Neuronal stem cell (in vitro differentiated cells): ENCODE measurements at regions not wholly inside any gene's neighbourhood (a gene's known extent, or its start where the extent isn't known, plus 50 kb on each side); places are given as distances from the start of the nearest gene placed in this dataset.

Experiments used
- DNase-seq: peaks from one replicate; pipeline ENCODE4 v3.0.0-alpha.2; 2013; ENCODE audit warnings: low spot score
- H2AFZ ChIP-seq: one replicate; pipeline ENCODE4 v1.6.1; 2013; ENCODE audit warnings: mild to moderate bottlenecking, low read length, inconsistent platforms
- H2AK5ac ChIP-seq: 2 replicates; pipeline ENCODE4 v1.6.1; 2013; ENCODE audit warnings: low read depth, mild to moderate bottlenecking, inconsistent platforms, low read length, moderate library complexity, mixed read lengths
- H2BK120ac ChIP-seq: 2 replicates; pipeline ENCODE4 v1.6.1; 2013; ENCODE audit warnings: low read depth, mild to moderate bottlenecking, inconsistent platforms, low read length, moderate library complexity, mixed read lengths
- H2BK12ac ChIP-seq: one replicate; pipeline ENCODE4 v1.6.1; 2013; ENCODE audit warnings: low read length, inconsistent platforms
- H2BK15ac ChIP-seq: 2 replicates; pipeline ENCODE4 v1.6.1; 2013; ENCODE audit warnings: mild to moderate bottlenecking, low read length, inconsistent platforms, mixed read lengths
- H2BK5ac ChIP-seq: one replicate; pipeline ENCODE4 v1.6.1; 2013; ENCODE audit warnings: inconsistent platforms, mild to moderate bottlenecking, low read length, moderate library complexity
- H3K14ac ChIP-seq: one replicate; pipeline ENCODE4 v1.6.1; 2013; ENCODE audit warnings: low read length, inconsistent platforms
- H3K18ac ChIP-seq: 2 replicates; pipeline ENCODE4 v1.6.1; 2013; ENCODE audit warnings: low read length, inconsistent platforms
- H3K23ac ChIP-seq: 2 replicates; pipeline ENCODE4 v1.6.1; 2013; ENCODE audit warnings: low read depth, mild to moderate bottlenecking, mixed read lengths, low read length, inconsistent platforms; ENCODE audit not compliant: poor library complexity
- H3K27ac ChIP-seq: replicated peaks from 3 replicates; pipeline ENCODE4 v1.5.1; 2013; ENCODE audit warnings: low read length, inconsistent platforms
- H3K27me3 ChIP-seq, 3 experiments: 2 replicates each; pipeline ENCODE4 v1.6.1; 2013; ENCODE audit warnings: low read length in 3 of 3, mild to moderate bottlenecking in 2 of 3, inconsistent platforms in 1 of 3, low read depth in 1 of 3, mixed read lengths in 1 of 3, moderate library complexity in 1 of 3; ENCODE audit not compliant: control insufficient read depth in 3 of 3, insufficient read depth in 3 of 3
- H3K36me3 ChIP-seq, 2 donors: replicated peaks in 1 of 2; 2 replicates each; pipeline ENCODE4 v1.6.1; 2013; ENCODE audit warnings: low read length in 2 of 2; ENCODE audit not compliant: control insufficient read depth in 2 of 2, insufficient read depth in 2 of 2
- H3K4ac ChIP-seq: 2 replicates; pipeline ENCODE4 v1.6.1; 2013; ENCODE audit warnings: inconsistent platforms, mild to moderate bottlenecking, low read length, moderate library complexity
- H3K4me1 ChIP-seq, 2 donors: 1 replicate in 1 of 2; 2 replicates in 1 of 2; pipeline ENCODE4 v1.6.1; 2013; ENCODE audit warnings: low read length in 2 of 2, low read depth in 1 of 2; ENCODE audit not compliant: control insufficient read depth in 2 of 2, insufficient read depth in 1 of 2
- H3K4me2 ChIP-seq: one replicate; pipeline ENCODE4 v1.6.1; 2013; ENCODE audit warnings: mild to moderate bottlenecking, low read length, inconsistent platforms; ENCODE audit not compliant: insufficient read depth, poor library complexity, severe bottlenecking
- H3K4me3 ChIP-seq, 2 donors: 2 replicates each; pipeline ENCODE4 v1.5.1; 2013; ENCODE audit warnings: low read length in 2 of 2, mild to moderate bottlenecking in 2 of 2, inconsistent platforms in 1 of 2, moderate library complexity in 1 of 2
- H3K79me1 ChIP-seq: one replicate; pipeline ENCODE4 v1.6.1; 2013; ENCODE audit warnings: low read depth, mild to moderate bottlenecking, inconsistent platforms, low read length, moderate library complexity
- H3K9ac ChIP-seq: one replicate; pipeline ENCODE4 v1.6.1; 2013; ENCODE audit warnings: mild to moderate bottlenecking, low read depth, low read length, inconsistent platforms; ENCODE audit not compliant: poor library complexity
- H3K9me3 ChIP-seq, 2 donors: replicated peaks in 1 of 2; 2 replicates each; pipeline versions ENCODE3 to v1.6.1; 2013; ENCODE audit warnings: low read length in 2 of 2, mild to moderate bottlenecking in 2 of 2, inconsistent platforms in 1 of 2, low read depth in 1 of 2, mixed read lengths in 1 of 2, moderate library complexity in 1 of 2; ENCODE audit not compliant: control insufficient read depth in 2 of 2, insufficient read depth in 1 of 2
- H4K8ac ChIP-seq: one replicate; pipeline ENCODE4 v1.6.1; 2013; ENCODE audit warnings: low read depth, mild to moderate bottlenecking, inconsistent platforms, low read length, moderate library complexity
- H4K91ac ChIP-seq: one replicate; pipeline ENCODE4 v1.6.1; 2013; ENCODE audit warnings: low read length, low read depth, mild to moderate bottlenecking, inconsistent platforms; ENCODE audit not compliant: poor library complexity
- WGBS, 2 donors: extraction: QIAGEN DNeasy Blood & Tissue Kit; methylation state at CpG; one replicate each; pipeline ENCODE4 v1.1.7; 2013; ENCODE audit warnings: missing lambda C conversion rate in 2 of 2, mixed read lengths in 1 of 2; ENCODE audit not compliant: insufficient read length in 2 of 2, insufficient replicate concordance in 1 of 2; ENCODE audit errors: extremely low coverage in 2 of 2; 5-methylcytosine and 5-hydroxymethylcytosine counted together

DNA sequence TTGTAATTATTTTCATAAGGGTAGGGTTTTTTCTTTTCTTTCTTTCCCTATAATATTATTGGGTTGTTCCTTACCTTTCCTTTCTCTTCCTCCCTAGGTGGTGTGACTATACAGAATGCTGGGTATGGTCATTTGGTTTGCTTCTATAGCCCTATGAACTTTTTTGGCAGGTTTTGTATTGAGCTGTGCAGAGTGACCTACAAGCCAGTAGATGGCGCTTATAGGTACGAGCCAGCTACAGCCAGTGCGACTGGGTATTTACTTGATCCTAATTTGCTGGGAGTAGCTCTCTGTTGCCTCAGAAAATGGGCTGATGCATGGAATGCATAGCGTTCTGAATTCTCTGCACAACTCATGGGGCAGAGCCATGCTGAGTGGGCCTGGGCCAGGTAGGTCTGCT, 423.3 kb downstream of the MAGEE1 start:
- Histone ChIP-seq H3K79me1 (no peaks in the 10 kb centered on the region), H3K23ac (no peak overlapping the region), H2BK120ac (no peak overlapping the region), H3K9me3 (peaks cover 7% of the 10 kb centered on the region in 2 donors), H3K4me3 (no peak overlapping the region), H3K4me1 (no peaks in the 10 kb centered on the region), H3K4me2 (no peak overlapping the region), H2AFZ (no peak overlapping the region), H2BK15ac (no peak overlapping the region), H2AK5ac (no peak overlapping the region), H2BK12ac (no peak overlapping the region), H3K27ac (no peak overlapping the region), H3K18ac (no peak overlapping the region), H4K8ac (no peak overlapping the region), H4K91ac (no peak overlapping the region), H3K4ac (no peak overlapping the region), H3K14ac (no peak overlapping the region), H3K9ac (no peak overlapping the region), H2BK5ac (no peak overlapping the region), H3K36me3 (no peaks in the 10 kb centered on the region), H3K27me3 (no peaks in the 10 kb centered on the region)
- WGBS, 2 donors: no CpG with 5 or more reads among the region's 4 CpGs
- DNase-seq: no peak

GRCh38 chrX:76862509-76862908, 435.0 kb downstream of the MAGEE1 start:
- H3K14ac ChIP-seq: no peak overlapping the region
- H4K91ac ChIP-seq: no peak overlapping the region
- H3K27ac ChIP-seq: no peak overlapping the region
- no peak overlapping the region for H2BK120ac ChIP-seq
- no peak overlapping the region for H3K18ac ChIP-seq
- no peak overlapping the region for H3K4ac ChIP-seq
- H3K79me1 ChIP-seq: no peaks in the 10 kb centered on the region
- H2BK15ac ChIP-seq: no peak overlapping the region
- DNase-seq: no peak
- no peak overlapping the region for H3K4me3 ChIP-seq
- no CpG with 5 or more reads among the region's 1 CpG for WGBS, 2 donors
- H3K9ac ChIP-seq: no peak overlapping the region
- H3K4me2 ChIP-seq: no peak overlapping the region
- no peak overlapping the region for H2AFZ ChIP-seq
- no peak overlapping the region for H2BK5ac ChIP-seq
- H3K36me3 ChIP-seq: no peaks in the 10 kb centered on the region
- no peak overlapping the region for H2AK5ac ChIP-seq
- H3K9me3 ChIP-seq: no peaks in the 10 kb centered on the region
- no peaks in the 10 kb centered on the region for H3K4me1 ChIP-seq
- H3K23ac ChIP-seq: no peak overlapping the region
- H2BK12ac ChIP-seq: no peak overlapping the region
- H3K27me3 ChIP-seq: no peaks in the 10 kb centered on the region
- no peak overlapping the region for H4K8ac ChIP-seq

GRCh38 chrX:76893930-76894329, 466.4 kb downstream of the MAGEE1 start:
- Histone ChIP-seq H3K9me3 (no peaks in the 10 kb centered on the region), H2BK120ac (no peak overlapping the region), H3K18ac (no peak overlapping the region), H2BK15ac (no peak overlapping the region), H3K4ac (no peak overlapping the region), H3K79me1 (no peaks in the 10 kb centered on the region), H3K14ac (no peak overlapping the region), H2AFZ (no peak overlapping the region), H3K27me3 (no peaks in the 10 kb centered on the region), H3K36me3 (no peaks in the 10 kb centered on the region), H3K4me2 (no peak overlapping the region), H3K23ac (no peak overlapping the region), H3K9ac (no peak overlapping the region), H3K4me3 (no peak overlapping the region), H4K91ac (no peak overlapping the region), H2BK12ac (no peak overlapping the region), H2AK5ac (no peak overlapping the region), H2BK5ac (no peak overlapping the region), H4K8ac (no peak overlapping the region), H3K4me1 (no peaks in the 10 kb centered on the region), H3K27ac (no peak overlapping the region)
- DNase-seq: no peak
- no CpG with 5 or more reads among the region's 2 CpGs for WGBS, 2 donors

DNA sequence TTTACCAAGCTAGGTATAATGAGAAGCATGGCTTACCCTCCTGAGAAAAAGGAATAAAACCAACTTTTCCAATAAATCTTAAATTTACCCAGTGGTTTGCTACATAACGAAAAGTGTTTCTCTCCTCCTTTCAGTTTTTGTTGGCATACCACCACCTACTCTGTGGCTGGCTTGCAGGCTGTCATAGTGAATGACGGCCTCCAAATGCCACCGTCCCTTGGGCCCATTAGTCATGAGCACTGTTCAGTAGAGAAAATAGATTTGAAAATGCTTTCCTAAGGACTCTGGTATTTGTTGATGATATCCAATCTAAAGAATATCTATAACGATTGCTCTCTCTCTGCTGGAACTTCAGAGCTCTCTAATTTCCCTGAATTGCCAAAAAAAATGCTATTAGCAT, 488.3 kb downstream of the MAGEE1 start:
- no peak for DNase-seq
- no peak overlapping the region for H3K27ac ChIP-seq
- H3K4me2 ChIP-seq: no peak overlapping the region
- WGBS, 2 donors: no CpG with 5 or more reads among the region's 4 CpGs
- H2BK15ac ChIP-seq: no peak overlapping the region
- no peak overlapping the region for H3K4me3 ChIP-seq
- no peak overlapping the region for H2BK120ac ChIP-seq
- no peaks in the 10 kb centered on the region for H3K79me1 ChIP-seq
- no peaks in the 10 kb centered on the region for H3K36me3 ChIP-seq
- H3K4ac ChIP-seq: no peak overlapping the region
- H3K18ac ChIP-seq: no peak overlapping the region
- no peak overlapping the region for H2AK5ac ChIP-seq
- no peak overlapping the region for H3K9ac ChIP-seq
- no peak overlapping the region for H2BK12ac ChIP-seq
- no peak overlapping the region for H2BK5ac ChIP-seq
- no peak overlapping the region for H3K23ac ChIP-seq
- no peaks in the 10 kb centered on the region for H3K4me1 ChIP-seq
- no peak overlapping the region for H4K8ac ChIP-seq
- no peak overlapping the region for H2AFZ ChIP-seq
- H3K9me3 ChIP-seq: no peaks in the 10 kb centered on the region
- no peaks in the 10 kb centered on the region for H3K27me3 ChIP-seq
- H3K14ac ChIP-seq: no peak overlapping the region
- H4K91ac ChIP-seq: no peak overlapping the region
